ENCODE measurements at regions not wholly inside any gene's neighbourhood (a gene's known extent, or its start where the extent isn't known, plus 50 kb on each side); places are given as distances from the start of the nearest gene placed in this dataset.
"Not testable (repeated sequence)": the region's sequence is repeated elsewhere in the genome, so short reads cannot be mapped to it uniquely, and the experiment has no call there.

GRCh38 chrX:98194036-98194435, 1310.3 kb downstream of the RPA4 start:
- Mint-ChIP-seq H3K27me3 (ENCODE audit: low read depth, poor library complexity) (no peaks in the 10 kb centered on the region), H3K4me1 (no peaks in the 10 kb centered on the region), H3K4me3 (no peak overlapping the region), H3K27ac (no peak overlapping the region), H3K9me3 (no peaks in the 10 kb centered on the region), H3K36me3 (ENCODE audit: low read depth) (no peaks in the 10 kb centered on the region)
- no peak for TF ChIP-seq CTCF (IDR thresholded peaks at IDR 0.05)
- DNase-seq: no peak

- no peak for DNase-seq
- Mint-ChIP-seq H3K27ac (no peak overlapping the region), H3K4me1 (no peaks in the 10 kb centered on the region), H3K4me3 (no peak overlapping the region), H3K27me3 (ENCODE audit: low read depth, poor library complexity) (no peaks in the 10 kb centered on the region), H3K9me3 (no peaks in the 10 kb centered on the region), H3K36me3 (ENCODE audit: low read depth) (no peaks in the 10 kb centered on the region)
- no peak for TF ChIP-seq CTCF (IDR thresholded peaks at IDR 0.05)
Observed at GRCh38 chrX:98203800-98204199, 1320.1 kb downstream of the RPA4 start.

DNA sequence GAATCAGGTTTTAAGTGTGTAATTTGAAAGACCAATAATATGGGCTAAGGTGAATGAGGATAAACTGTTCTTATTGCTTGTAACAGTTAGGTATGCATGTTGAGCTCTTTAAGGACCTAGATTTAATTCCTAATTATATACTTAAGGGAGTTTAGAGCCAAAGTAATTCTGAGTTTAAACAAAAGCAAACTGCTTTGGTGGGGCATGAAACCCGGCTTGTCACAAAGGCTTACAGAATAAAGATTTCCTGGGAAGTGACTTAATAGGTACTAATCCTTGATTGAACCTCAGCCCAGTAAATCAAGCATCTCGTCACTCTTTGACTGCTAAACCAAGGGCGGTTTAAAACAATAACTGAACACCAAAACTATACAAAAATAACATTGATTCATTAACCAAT, 1324.2 kb downstream of the RPA4 start:
- no peaks in the 10 kb centered on the region for H3K4me1 Mint-ChIP-seq
- DNase-seq: no peak
- H3K27ac Mint-ChIP-seq: no peak overlapping the region
- no peak overlapping the region for H3K4me3 Mint-ChIP-seq
- H3K9me3 Mint-ChIP-seq: peaks cover 5% of the 10 kb centered on the region
- no peak for TF ChIP-seq CTCF (IDR thresholded peaks at IDR 0.05)
- H3K27me3 Mint-ChIP-seq (ENCODE audit: low read depth, poor library complexity): no peaks in the 10 kb centered on the region
- no peaks in the 10 kb centered on the region for H3K36me3 Mint-ChIP-seq (ENCODE audit: low read depth)

DNA sequence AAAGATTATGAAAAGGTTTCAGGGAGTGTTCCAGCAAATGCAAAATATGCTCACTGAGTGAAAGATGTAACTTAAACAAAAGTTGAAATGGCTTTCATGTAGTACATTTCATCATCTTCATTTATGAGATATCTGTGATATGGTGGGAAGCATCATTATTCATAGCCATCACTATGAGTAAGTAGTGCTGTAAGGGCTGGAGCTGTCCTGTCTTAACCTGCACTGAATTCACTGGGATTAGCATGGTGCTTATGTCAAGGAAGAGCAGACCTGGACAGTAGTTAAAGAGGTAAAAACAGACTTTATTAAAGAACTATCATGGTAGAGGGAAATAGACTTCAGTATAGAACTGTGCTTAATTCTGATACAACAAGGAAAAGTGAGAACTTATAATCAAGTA, 1347.3 kb downstream of the RPA4 start:
- Mint-ChIP-seq H3K36me3 (ENCODE audit: low read depth) (no peaks in the 10 kb centered on the region), H3K4me3 (no peak overlapping the region)

DNA sequence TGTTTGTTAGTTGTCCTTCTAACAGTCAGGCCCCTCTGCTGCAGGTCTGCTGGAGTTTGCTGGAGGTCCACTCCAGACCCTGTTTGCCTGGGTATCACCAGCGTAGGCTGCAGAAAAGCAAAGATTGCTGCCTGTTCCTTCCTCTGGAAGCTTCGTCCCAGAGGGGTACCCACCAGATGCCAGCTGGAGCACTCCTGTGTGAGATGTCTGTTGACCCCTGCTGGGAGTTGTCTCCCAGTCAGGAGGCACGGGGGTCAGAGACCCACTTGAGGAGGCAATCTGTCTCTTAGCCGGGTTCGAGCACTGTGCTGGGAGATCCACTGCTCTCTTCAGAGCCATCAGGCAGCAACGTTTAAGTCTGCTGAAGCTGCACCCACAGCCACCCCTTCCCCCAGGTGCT, 1356.4 kb downstream of the RPA4 start:
- not testable (repeated sequence) for DNase-seq; H3K36me3 Mint-ChIP-seq (ENCODE audit: low read depth); H3K4me3 Mint-ChIP-seq; H3K27me3 Mint-ChIP-seq (ENCODE audit: low read depth, poor library complexity); H3K27ac Mint-ChIP-seq
- H3K9me3 Mint-ChIP-seq: peaks cover 33% of the 10 kb centered on the region
- peaks cover 10% of the 10 kb centered on the region for H3K4me1 Mint-ChIP-seq

More for the DNA sequence above, 1347.3 kb downstream of the RPA4 start:
- H3K4me1 Mint-ChIP-seq: no peaks in the 10 kb centered on the region
- no peak for TF ChIP-seq CTCF (IDR thresholded peaks at IDR 0.05)
- no peak for DNase-seq
- peaks cover 7% of the 10 kb centered on the region for H3K9me3 Mint-ChIP-seq
- no peaks in the 10 kb centered on the region for H3K27me3 Mint-ChIP-seq (ENCODE audit: low read depth, poor library complexity)
- peak overlapping the region; percentile 26 for H3K27ac Mint-ChIP-seq

- no peaks in the 10 kb centered on the region for H3K4me1 Mint-ChIP-seq
- H3K9me3 Mint-ChIP-seq: peaks cover 23% of the 10 kb centered on the region
- H3K27ac Mint-ChIP-seq: no peak overlapping the region
- H3K36me3 Mint-ChIP-seq (ENCODE audit: low read depth): no peaks in the 10 kb centered on the region
- H3K4me3 Mint-ChIP-seq: no peak overlapping the region
- no peak for TF ChIP-seq CTCF (IDR thresholded peaks at IDR 0.05)
- H3K27me3 Mint-ChIP-seq (ENCODE audit: low read depth, poor library complexity): no peaks in the 10 kb centered on the region
- DNase-seq: no peak
Observed at GRCh38 chrX:98263135-98263534, 1379.4 kb downstream of the RPA4 start.

Data from nephron progenitor cell (in vitro differentiated cells).